ENCODE measurements at regions not wholly inside any gene's neighbourhood (a gene's known extent, or its start where the extent isn't known, plus 50 kb on each side); places are given as distances from the start of the nearest gene placed in this dataset.

DNA sequence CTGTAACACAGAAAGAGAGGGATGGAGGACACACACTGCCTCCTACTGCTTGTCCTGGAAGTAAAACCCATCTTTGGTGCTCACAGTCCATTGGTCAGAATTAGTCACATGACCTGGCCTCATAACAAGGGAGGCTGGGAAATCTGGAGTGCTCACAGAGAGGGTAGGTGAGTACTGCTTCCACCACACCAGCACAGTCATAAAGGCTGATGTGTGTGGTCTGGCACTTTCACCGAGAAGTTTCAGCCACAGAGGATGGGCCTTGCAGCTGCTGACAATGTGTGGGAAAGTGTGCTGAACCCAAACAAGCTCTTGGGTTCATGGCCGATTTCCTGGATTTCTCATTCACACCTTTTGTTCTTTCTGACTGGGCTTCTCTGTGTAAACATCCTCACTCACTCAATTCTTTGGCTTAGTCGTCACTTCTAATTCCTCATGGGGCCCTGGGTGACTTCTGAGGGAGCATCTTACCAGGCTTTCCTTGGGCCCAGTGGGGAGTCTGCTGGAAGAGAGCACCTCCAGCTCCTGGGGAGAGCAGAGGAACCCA lies 100.7 kb downstream of the ASB7 start:
- DNase-seq, result no peak

DNA sequence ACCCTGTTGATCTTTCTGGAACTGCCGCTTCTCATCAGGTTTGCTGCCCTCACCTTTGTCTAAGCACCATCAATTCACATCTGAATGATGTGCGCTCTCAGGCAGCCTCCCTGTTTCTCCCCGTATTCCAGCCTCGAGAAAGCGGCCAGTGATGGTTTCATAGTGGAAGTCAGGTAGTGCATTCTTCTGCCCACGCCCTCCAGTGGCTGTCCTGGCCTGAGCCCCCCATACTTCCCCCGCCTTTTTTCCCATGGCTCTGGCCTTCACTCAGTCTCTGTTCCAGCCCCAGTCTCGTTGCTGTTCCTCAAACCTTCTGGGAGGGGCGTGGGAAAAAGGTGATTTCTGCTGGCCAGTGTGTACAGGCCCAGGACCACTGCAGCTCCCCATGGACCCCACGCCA lies 101.3 kb downstream of the ASB7 start:
- no peak for DNase-seq

DNA sequence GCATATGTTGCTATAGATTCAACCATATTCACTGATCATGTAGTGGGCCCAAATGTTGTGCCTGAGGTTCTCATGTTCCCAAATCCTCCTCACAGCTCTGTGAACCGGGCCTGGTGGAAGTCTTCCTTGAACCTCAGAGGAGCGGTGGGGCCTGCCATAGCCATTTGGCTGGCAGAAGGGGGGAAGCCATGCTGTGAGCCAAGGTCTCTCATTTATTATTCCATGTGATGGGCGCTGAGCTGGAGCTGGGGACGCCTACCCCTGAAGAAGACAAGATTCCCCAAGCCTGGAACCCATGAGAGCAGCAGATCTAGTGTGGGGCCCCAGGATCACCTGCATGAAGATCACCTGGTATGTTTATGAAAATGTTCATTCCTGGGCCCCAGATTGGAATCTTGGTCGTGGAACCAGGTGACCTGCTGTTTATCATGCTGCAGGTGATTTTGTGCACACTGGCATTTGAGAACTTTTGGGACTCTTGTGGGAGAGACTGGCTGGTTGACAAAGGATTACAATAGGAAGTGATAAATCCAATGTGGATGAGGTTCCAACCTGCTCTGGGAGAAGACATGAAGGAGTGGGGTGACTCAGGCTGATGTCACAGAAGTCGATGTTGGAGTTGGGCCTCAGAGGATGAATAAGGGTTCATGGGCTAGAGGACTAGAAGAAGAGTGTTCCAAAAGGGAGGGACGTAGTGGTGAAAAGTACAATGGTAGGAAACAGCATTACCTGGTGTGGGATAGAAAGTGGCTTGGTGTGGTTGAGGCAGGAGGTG lies 102.1 kb downstream of the ASB7 start:
- DNase-seq, result no peak

DNA sequence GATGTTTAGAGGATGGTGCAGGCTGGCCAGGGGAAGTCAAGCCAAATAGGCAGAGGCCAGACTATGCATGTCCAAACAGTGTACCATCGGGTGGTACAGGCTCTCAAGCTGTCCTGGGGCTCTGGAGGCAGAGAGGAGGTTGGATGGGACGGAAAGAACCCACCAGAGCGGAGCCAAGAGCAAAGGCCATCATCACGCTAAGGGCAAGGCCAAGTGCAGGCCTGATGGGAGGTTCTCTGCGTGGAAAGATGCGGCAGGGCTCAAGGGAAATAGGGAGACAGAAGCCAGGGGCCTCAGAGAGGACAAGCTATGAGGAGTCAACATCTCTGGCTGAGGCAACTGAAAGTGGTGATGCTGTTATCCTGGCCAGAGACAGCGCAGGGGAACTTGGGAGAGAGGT lies 102.7 kb downstream of the ASB7 start:
- no peak for DNase-seq

DNA sequence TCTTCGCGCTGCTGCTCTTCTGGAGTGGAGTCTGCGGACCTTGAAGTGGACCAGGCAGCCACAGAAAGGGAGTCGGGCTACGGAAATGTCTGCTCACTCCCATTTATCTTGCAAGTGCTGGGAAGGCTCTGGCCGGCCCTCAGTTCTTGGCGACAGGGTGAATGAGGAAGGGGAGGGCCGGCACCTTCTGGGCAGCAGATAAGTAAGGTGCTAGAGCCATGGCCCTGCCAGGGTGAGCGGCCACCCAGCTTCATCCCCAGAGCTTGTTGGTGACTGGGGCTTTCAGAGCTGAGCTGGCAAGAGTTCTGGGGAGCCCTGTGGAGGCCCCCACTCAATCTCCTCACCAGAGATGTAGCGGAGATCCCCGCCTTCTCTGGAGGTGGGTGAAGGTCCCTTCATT lies 103.5 kb downstream of the ASB7 start:
- DNase-seq, result no peak

DNA sequence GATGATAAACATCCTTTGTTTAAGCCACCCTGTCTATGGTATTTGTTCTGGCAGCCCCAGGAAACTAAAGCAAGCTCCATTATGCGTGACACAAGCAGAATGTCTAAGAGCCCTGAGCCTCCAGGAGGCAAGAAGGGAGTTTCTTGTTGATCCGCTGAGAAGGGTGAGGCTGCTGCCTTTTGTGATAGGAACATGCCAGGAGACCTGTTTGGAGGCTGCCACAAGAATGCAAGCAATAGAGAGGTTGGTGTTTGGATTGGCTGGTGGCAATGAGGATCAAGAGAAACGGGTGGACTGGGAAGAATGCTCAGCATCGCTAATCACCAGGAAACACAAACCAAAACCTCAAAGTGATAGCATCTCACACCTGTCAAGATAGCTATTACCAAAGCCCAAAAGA lies 104.8 kb downstream of the ASB7 start:
- no peak for DNase-seq

DNA sequence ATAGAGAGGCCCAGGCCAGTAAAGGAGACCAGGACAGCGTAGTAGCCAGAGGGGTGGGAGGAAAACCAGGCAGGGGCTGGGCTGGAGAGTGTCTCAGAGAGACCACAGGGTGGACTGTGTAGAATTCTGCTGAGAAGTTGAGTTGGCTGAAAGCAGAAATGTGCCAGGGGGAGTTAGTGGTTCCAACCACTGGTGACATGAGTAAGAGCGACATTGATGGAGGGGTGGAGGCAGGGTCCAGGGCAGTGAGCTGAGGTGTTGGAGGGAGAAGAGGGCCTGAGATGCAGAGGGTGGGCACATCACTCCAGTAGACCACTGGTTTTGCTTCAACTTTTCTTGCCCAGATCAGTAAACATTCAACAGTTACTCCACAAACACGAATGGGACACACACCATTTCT lies 106.5 kb downstream of the ASB7 start:
- no peak for DNase-seq

DNA sequence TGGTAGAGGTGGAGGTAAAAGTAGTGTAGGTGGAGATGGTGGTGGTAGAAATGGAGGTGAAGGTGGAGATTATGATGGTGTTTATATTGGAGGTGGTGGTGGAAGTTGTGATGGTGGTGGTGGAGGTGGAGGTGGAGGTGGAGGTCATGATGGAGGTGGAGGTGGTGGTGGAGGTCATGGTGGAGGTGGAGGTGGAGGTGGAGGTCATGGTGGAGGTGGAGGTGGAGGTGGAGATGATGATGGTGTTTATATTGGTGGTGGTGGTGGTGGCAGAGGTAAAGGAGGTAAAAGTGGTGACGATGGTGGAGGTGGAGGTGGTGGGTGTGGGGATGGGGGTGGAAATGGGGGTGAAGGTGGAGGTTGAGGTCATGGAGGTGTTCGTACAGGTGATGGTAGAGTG lies 107.8 kb downstream of the ASB7 start:
- DNase-seq, result no peak

DNA sequence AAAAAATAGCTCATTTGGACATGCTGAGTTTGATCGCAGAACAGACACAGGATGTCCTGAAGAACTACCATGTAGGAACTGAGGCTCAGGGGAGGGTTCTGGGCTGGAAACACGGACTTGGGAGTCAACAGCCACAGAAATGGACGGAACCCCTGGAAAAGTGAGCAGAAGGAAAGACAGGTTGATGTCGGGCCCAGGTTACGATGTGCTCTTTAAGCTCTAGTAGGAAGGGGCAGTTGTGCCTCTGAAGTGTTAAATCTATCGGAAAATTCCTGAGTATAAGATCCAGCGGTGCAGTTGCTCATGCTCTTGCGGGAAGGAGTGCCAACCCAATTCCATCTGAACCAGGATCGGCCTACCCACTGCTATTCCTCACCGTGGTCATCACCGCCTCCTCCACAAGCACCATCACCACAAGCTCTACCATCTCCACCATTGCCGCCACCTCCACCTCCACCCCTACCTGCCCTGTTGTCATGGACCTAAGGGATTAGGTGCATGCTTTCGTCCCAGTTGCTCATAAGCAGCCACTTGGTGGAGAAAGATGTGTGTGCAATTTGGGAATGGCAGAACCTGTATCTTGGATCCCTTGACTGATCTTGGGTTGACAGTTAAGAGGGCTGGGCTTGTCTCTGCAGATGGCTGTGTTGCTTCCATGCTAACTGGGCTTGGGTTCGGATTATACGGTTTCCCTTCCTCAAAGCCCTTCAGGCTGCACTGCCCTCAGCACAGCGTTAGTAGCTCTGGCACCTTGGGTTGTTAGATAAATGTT lies 108.5 kb downstream of the ASB7 start:
- no peak for DNase-seq

DNA sequence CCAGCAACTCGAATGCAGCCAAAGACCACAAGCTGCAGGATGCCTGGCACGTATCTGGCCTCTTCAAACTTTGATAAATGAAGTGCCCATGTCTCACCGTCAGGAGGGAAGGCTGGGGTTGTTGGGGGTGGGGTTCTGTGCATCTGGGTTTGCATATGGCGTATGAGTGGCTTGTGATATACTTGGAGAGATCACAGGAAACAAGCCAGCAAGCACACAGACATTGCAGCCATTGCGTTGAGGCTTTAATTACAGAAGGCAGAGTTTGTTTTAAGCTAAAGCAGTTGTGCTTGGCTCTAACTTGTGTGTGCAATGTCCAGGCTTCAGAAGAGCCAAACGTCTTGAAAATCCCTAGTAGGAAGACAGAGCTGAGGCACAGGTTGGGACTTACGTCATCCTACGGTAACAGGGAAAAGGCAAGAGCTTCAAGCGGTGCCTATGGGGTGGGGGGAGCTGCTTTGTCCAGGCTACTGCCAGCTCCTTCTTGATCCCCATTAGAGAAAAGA lies 109.2 kb downstream of the ASB7 start:
- DNase-seq, result no peak

DNA sequence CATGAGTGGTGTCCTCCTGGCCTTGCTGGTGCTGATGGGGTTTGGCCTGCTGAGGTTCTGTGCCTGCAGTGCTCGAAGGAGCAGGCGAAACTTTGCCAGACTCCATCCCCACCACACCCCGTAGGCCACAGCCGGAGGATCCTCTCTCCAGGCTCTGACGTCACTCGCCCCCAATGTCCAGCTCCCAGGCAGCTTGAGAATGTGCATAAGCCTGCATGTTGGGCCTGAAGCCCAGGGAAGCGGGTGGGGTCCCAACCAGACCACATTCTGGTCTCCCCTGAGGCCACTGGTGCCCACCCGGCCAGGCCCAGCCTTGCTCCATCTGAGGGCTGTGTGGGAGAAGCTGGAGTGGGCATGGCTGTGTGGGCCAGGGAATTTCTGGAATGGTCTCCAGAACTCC lies 109.8 kb downstream of the ASB7 start:
- no peak for DNase-seq

DNA sequence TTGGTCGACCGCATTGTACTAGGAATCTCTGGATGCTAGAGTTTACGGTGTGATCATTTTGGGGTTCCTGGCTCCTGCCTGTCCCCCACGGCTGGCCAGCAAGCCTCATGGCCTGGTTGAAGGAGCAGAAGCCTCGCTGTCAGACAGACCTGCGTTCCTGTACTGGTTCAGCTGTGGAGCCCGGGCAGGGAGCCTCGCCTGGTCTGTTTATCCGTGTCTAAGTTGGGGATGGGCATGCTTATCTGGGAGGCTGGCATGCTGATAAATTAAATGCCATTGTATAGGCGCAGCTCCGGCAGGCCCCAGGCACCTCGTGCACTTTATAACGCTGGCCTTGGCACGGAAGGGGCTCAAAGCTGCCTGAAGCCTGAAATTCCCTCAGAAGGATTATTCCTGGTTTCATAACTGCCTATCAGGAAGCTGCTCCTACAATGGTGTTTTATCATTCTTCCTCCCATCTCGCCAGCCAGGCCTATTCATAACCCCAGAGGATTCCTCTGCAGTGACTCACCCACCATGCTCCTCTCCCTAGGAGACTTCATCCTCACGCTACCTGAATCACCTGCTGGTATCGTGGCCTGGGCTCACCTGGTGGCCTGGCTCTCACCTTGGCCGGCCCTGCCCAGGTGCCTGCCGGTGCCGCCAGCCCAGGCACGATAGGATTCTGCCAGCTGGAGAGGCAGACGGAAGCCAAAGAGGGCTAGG lies 110.9 kb downstream of the ASB7 start:
- DNase-seq, result no peak

DNA sequence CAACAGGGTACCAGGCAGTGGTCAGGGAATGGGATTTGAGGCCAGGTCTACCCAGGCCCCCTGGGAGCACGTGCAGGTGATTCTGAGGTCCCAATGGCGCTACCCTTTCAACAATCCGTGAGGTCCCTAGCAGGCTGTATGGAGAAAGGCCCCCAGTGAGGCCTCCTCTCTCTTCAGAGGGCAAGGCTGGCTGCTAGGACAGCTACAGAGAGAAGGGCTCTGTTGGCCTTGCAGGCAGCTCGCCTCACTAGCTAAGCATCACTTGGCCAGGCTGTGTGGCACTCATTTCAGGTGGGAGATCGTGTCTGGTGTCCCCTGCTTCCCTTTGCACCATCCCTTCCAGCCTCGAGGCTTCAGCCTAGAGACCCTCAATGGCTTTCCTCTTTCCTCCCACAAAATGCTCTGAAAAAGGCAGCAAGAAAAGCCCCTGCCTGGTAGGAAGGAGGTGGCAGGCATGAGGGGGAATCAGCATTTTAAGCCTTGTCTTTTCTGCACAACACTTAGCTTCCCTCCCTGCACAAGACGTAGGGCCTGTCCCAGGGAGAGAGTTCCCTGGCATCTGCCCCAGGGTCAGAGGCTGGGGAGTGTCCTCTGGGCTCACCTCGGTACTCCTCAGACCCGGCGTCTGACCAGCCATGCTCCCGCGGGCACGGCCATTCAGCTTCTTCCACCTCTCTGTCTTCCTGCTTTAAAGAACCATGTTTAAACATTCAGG lies 111.8 kb downstream of the ASB7 start:
- DNase-seq, result no peak

DNA sequence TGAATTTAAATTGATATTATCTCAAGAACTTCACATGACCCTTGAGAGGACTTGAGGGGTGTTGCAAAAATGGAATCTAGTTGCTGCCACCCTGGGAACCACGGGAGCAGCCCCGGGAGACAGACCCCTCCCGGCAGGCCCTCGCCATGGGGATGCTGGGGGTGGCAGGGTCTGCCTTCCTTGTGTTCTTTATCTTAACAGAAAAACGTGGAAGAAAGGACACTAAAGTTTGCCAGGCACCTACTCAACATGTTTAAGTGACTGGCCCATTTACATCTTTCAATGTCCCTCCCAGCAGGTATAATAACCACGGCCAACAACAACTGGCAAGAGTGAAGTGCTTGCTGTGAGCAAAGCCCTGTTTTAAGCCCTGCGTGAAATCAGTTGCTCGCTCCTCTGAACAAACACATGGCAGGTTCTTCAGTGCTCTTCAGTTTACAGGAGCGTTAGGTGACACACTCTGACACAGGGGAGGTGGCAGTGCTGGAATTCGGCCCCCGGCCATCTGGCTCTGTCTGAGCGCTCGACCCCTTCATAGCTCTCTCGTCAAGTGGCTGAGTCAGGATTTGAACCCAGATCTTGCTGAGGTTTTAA lies 112.5 kb downstream of the ASB7 start:
- no peak for DNase-seq

DNA sequence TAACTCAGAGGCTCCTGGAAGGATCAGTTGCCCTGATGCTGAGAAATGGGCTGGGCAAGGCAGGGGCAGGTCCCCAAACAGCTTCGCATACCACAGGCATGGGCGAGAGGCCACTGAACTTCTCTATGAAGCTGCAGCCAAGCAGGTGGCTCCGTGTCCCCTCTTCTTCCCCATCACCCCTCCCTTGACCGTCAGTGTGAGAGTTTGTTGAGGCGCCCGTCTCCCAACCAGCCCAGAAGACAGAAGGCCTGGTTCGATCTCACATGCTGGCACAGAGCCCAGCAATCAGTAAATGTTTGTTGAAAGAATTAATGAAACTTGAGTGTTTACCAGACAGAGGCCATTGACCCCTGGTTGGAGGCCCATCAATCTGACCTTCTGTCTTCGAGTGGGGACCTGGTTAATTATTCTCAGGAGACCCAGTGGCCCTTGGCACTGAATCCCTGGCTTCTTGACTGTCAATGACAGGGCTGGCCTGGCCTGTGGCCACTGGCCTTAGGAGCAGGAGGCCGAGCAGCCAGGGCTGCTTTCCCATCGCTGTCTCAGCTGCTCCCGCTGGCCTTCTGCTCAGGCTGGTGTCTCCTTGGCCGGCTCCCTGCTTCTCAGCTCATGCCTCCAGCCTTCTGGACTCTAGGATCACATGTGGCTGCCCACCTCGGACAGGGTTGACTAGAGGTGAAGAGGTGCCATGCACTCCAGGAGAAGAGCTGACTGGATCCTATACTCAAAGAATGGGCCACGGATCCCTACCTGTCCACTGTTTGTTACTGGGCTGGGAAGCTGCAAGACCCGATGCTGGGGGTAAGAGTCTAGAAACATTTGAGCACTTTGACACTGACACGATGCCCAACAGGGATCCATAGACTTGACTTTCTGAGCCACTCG lies 113.4 kb downstream of the ASB7 start:
- no peak for DNase-seq

DNA sequence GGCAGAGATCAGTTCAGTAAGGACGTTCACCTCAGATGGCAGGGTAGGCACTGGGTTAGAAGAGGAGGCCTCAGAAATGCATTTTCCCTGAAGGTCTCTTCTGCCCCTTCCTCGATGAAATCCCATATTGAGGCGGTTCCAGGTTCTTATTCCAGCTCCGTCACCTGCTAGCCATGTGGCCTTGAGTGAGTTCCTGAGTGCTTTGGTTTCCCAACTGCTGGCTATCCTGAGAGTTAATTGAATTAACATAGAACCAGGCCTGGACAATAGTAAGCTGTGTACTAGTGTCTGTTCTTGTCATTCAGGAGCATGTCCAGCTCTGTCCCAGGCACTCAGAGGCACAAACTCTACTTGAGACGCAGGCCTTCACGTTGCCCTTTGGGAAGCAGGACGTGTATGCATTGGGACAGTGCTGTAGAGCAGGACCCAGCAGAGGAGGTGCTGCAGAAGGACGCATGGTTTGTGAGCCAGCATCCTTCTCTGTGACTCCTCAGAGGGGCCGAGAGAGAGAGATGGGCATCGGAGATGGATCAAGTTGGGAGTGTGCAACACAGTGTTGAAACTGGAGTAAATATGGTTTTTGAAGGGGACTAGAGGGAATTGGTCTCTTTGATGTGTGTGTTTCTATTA lies 114.2 kb downstream of the ASB7 start:
- no peak for DNase-seq

DNA sequence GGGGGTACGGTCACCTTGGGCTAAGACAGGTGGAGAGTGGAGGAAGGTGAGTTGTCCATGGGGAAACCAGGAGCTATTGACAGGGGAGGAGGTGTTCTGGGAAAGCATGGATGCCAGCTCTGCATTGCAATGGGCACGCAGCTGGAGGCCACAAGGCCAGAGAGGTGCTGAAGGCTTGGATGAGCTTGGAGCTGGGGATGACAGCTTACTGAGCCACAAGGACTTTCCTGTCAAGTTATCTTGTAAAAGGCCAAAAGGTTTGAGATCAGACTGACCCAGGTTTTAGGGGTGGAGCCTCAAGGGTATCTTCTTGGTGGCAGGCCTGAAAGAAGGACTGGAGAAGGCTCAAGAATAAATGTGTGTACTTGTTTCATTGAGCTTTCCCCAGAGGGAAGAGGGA lies 115.2 kb downstream of the ASB7 start:
- DNase-seq, result no peak

DNA sequence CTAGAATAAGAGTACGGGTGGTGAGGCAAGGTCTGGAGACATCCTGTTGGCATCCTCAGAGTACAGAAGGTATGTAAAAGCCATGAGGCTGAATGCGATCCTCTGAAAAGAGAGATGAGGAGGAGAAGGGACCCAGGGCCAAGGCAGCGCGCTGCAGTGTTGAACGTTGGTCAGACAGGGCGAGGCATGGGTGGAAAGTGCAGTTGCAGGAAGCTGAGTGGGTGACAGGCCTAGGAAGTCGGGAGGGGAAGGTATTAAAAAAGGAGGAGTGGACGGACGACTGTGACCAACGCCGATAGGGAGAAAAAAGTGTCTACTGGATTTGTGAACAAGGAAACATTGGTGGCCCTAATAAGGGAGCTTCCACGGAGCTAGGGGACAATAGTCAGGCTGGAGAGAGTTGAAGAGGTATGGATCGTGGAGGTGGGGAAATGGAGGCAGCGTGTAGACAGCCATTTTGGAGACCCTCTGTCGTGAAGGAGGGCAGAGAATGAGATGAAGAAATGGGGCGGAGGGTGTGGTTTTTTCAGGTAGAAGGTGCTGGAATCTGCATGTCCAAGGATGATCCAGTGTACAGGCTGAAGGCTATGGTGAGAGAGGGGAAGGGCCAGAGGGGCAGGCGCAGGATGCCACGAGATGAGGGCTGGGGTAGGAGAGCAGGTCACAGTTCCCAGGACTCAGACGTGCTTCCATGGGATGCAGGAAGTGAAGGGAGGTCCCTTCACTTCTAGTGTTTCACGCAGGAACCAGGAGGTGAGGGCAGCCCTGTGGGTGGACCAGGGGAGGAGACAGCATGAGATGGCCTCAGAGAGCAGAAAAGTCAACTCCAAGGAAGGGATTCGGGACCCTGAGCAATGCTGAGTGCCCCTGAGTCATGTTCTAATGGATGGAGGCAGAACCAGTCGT lies 115.9 kb downstream of the ASB7 start:
- no peak for DNase-seq

DNA sequence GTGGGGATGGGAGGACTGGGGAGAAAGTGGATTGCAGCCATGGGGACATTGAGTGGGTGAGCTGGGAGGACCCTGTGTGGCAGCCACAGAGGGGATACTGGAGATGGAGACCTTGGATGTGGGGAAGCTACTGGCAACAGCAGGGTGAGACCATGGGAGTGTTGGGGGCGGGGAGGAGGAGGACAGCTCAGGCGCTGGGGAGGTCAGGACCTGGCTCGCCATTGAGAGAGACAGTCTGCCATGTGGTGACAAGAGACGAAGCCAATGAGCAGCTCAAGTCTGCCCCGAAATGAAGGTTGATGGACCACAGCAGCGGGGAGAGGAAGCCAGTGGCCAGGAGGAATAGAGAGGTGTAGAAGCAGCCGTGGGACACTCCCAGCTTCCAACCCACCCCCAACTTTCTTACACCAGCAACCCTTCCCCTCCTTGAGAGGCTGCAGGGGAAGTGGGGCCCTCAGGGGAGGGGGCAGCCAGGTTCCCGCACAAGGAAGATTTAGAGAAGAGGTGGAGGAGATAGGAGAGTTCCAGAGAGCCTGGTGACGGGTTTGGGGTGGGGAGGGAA lies 118.1 kb downstream of the ASB7 start:
- no peak for DNase-seq

Measured in bone marrow (tissue), 2 donors.